Ishikawa (cell line): ENCODE measurements at regions not wholly inside any gene's neighbourhood (a gene's known extent, or its start where the extent isn't known, plus 50 kb on each side); places are given as distances from the start of the nearest gene placed in this dataset.

Source experiments
- EP300 ChIP-seq: IDR thresholded peaks from 2 replicates; pipeline ENCODE4 v1.6.1; 2012; ENCODE audit warnings: borderline replicate concordance
- NFIC ChIP-seq: IDR thresholded peaks from 2 replicates; pipeline ENCODE4 v1.6.1; 2012
- TEAD4 ChIP-seq: IDR thresholded peaks from 2 replicates; pipeline ENCODE4 v1.6.1; 2012

GRCh38 chr1:238485057-238485911 lies 594.6 kb upstream of the ZP4 start:
- peak; percentile 62 for TF ChIP-seq NFIC
- no peak for TF ChIP-seq TEAD4
- no peak for TF ChIP-seq EP300
